ENCODE measurements at regions not wholly inside any gene's neighbourhood (a gene's known extent, or its start where the extent isn't known, plus 50 kb on each side); places are given as distances from the start of the nearest gene placed in this dataset.

- TF ChIP-seq GABPA (IDR thresholded peaks at IDR 0.05 in 1 of 2, conservative IDR thresholded peaks at IDR 0.05 in 1 of 2) (no peak), CTCF (IDR thresholded peaks at IDR 0.05; ENCODE audit: low read depth, low read length, missing input control) (no peak), SP1 (IDR thresholded peaks at IDR 0.05) (no peak), REST (IDR thresholded peaks at IDR 0.05) (no peak), TAF1 (conservative IDR thresholded peaks at IDR 0.05) (no peak), ATF3 (IDR thresholded peaks at IDR 0.05) (no peak), EGR1 (IDR thresholded peaks at IDR 0.05; ENCODE audit: low read depth in 2 of 2) (no peak), NR2F2 (IDR thresholded peaks at IDR 0.05) (no peak), YY1 (IDR thresholded peaks at IDR 0.05) (no peak), HNF4A (conservative IDR thresholded peaks at IDR 0.05) (no peak), RAD21 (IDR thresholded peaks at IDR 0.05) (no peak), FOXA1 (IDR thresholded peaks at IDR 0.05) (no peak)
Observed at GRCh38 chr4:163693776-163694175, 199.3 kb downstream of the TMA16 start.

All from liver (tissue), 3 donors.